ENCODE measurements at regions not wholly inside any gene's neighbourhood (a gene's known extent, or its start where the extent isn't known, plus 50 kb on each side); places are given as distances from the start of the nearest gene placed in this dataset.
"Not testable (repeated sequence)": the region's sequence is repeated elsewhere in the genome, so short reads cannot be mapped to it uniquely, and the experiment has no call there.

DNA sequence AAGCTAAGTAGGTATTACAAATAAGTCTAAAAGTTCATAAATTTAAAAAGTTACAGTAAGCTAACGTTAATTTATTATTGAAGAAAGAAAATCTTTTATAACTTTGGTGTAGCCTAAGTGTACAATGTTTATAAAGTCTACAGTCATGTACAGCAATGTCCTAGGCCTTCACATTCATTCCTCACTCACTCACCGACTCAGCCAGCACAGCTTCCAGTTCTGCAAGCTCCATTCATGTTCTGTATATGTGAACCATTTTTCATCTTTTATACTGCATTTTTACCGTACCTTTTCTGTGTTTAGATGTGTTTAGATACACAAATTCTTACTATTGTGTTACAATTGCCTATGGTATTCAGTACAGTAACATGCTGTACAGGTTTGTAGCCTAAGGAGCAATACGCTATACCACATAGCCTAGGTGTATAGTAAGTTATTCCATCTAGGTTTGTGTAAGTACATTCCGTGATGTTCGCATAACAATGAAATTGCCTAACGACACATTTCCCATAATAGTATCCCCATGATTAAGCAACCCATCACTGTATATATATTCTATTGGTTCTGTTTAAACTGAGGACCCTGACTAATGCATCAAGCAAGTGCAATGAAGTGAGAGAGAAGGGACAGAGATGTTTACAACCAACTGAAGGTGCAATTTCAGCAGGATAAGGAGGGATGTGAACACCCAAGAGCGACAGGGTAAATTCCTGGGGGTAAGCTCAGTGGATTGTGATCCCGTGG, 88.9 kb upstream of the TRIO start:
- DNase-seq, result no peak

DNA sequence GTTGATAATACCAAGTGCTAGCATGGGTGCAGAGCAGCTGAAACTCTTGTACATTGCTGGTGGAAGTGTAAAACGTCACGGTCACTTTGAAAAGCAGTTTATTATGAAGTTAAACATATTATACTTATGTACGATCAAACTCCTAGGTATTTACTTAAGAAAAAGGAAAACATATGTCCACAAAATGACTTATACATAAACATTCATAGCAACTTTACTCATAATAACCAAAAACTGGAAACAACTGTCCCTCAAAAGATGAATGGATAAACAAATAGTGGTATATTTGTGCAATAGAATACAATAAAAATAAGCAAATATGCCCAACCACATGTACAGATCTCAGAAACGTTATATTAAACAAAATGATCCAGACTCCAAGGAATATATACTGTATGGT, 92.3 kb upstream of the TRIO start:
- no peak for DNase-seq

DNA sequence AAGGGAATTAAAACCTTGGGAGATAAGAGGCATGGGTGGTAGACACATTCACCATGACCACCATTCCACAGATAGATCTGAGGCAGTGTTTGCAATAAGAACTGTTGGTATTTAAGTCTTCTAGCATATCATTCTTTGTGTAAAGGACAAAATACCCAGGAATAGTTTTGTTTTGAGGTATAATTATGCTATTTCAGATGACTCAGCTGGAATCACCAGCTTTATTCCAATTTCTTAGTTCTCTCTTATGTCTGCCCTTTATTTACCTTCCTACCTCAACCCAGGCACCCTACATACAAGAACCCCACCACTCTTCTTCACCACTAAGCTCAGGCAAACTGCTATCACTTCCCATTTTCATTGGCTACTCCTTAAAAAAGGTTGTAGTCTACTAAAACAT, 94.7 kb upstream of the TRIO start:
- no peak for DNase-seq

DNA sequence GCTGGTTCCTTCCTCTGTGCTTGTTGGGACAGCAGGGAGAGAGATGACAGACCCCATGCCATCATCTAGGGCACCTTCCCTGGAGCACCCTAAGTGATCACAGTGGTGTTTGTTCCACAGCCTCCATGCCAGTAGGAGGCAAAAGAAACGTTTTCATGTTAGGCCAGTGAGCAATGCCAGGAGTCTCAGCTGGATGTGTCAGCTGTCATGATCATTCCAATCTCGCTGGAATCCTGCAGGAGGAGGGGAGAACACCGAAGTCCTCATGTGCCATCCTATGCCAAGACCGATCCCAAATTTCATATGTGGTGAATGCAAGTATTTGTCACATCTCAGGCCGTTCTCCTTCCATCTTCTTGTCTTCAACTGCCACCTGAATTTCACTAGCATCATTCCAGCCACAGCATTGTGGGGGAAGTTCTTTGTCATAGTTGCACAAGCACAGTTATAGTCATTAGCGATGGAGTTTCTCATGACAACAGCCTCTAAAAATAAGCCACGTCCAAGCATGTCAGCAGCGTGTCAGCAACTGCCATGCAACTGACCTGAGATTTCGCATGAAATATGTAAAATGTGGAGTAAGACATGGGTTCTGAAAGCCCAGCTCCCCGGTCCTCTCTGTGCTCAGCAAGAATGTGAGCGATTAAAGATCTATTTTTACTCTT, 97.2 kb upstream of the DNAH5 start:
- DNase-seq, result no peak

DNA sequence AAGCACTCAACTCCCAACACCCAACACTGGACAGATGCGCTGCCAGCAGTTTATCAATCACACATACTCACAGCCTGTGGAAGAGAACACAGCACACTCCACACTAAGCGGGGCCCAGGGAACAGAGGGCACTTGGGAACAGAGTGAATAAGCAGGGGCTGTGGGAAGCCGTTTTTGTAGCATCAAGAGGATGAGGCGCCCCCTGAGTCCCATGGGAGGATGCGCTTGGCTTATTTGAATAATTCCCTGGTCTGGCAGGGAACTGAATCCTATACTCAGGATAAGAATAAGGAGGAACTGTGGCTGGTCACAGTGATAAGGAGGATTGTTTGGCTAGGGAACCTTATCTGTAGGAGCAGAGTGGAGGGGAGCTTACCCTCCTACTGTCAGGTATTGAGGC, 96.1 kb upstream of the DNAH5 start:
- DNase-seq, result no peak

DNA sequence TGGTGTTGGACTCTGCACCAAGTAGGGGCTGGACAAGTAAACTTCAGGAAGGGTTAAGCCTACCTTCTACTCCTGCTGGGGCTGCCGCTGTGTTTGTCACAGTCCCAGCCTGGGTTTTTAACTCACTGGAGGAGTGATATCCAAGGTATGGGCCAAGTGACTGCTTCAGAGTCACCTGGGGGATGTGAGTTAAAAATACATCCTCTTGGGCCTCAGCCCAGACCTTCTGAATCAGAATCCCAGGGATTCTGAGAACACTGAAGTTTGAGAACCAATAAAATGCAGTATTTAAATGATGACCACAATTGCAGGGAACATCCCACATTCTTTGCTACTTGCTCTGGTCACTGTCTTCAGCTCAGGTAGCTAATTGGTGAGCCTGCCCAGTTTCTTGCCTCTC, 95.1 kb upstream of the DNAH5 start:
- DNase-seq, result no peak

DNA sequence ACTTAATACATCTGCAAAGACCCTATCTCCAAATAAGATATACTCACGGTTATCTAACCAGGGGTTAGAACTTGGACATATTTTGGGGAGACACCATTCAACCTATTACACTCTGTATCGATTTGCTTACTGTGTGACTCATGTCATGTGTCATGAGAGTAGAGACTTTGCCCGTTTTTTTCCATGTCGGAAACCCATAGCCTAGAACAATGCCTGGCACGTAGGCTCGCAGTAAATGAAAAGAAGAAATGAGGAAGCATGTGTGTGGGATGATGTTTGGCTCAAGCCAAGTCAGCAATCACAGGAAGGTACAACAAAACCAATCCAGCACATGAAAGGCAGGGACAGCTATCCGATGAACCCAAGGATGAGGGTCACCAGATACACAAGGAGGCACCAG, 94.6 kb upstream of the DNAH5 start:
- DNase-seq, result no peak

DNA sequence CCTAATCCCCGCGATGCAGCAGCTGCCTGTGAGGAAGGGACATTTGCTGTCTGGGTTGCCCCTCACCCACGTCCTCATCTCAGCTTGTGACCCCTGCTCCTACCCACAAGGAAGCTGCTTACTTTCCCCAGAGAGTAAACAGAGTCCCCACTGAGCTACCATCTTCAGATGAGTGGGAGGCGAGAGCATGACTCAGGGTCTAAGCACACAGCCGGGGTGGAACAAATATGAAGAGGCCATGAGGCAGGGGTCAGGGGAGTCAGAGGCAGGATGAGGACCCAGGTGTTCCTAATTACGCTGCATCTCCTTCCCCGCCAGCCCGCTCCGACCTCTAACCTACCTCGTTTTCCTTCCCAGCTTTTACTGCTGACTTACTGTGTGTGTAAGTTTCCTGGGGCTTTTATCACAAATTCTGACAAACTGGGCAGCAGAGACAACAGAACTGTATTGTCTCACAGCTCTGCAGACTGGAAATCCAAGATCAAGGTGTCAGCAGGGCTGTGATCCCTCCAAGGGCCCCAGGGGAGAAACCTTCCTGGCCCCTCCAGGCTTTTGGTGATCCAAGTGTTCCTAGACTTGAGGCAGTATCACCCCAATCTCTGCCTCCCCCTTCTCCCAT, 94.0 kb upstream of the DNAH5 start:
- DNase-seq, result no peak

DNA sequence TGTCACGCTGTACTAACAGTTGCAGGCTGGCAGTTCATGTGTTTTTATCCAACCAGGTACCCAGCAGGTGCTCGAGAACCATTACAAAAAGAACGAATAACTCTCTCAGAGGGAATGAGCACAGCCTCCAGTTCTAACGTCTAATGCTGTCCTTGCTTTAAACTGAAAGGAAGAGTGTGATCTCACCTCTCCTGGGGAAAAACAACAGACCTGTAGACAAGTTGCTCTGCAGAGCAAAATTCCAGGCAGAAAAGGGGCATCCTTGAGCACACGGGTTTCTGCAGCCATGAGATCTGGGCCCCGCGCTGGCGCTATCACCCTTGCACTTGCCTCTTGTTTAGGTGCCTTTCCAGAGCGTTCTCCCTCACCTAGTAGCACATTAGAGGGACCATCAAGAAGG, 92.5 kb upstream of the DNAH5 start:
- DNase-seq, result no peak

DNA sequence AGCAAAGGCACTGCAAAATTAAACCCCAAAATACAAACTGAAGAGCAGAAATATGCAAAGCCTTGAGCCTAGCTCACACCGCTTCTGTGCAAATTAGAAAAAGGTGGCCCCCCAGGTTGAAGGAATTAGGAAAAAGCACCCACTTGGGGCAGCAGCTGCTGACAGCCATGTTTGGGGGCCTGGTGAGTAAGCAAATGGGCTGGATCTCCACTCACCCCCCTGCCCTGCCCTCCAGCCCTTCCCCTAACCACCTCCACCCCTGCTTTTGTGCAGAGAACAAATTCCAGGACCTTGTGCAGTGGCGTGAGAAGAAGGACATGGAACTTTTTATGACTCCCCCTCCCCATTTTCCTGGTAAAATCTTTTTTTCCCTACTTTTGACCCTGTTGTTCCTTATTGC, 92.0 kb upstream of the DNAH5 start:
- DNase-seq, result no peak

DNA sequence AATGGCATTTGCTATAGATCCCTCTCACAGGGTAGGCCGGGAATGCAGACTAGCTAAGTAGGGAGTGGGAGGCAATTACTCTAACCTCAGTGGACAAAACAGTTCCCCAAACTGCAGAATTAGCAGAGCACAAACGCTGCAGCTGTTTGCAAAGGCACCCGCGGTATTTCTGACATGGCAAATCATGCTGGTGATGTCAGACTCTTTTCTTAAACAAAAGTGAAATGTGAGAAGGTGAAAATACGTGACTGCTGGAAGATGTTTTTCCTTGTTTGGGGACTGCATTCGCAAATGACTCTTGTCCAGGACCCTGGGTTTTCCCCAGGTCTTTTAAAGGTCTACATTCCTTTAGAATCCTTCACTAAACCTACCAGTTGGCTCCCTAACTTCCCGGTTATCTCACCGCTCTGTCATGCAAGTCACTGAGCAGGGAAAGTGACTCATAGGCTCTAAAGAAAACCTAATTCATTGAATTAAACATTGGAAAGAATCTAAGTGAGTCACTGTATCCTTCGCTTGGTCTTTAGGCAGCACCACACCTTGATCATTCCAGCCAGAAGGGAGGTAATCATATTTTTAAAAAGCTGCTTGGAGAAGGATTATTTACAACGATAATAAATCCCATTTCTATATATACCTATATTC, 91.5 kb upstream of the DNAH5 start:
- DNase-seq, result peak; percentile 49

DNA sequence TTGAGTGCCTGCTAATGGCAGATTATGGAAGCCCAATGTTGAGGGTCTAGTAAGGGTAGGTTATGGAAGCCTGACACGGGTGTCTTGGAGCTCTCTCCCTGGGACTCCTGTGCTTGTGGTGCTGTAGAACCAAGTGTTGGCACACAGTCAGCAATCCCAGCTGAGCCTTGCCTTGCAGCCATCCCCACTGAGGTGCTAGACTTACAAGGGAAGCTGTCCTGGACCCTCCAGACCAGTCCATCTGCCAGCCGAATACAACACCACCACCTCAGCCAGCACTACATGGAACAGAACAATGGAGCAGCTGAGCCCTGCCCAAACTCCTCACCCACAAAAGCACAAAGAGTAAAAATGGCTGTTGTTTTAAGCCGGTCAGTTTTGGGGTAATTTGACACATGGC, 90.5 kb upstream of the DNAH5 start:
- DNase-seq, result no peak

DNA sequence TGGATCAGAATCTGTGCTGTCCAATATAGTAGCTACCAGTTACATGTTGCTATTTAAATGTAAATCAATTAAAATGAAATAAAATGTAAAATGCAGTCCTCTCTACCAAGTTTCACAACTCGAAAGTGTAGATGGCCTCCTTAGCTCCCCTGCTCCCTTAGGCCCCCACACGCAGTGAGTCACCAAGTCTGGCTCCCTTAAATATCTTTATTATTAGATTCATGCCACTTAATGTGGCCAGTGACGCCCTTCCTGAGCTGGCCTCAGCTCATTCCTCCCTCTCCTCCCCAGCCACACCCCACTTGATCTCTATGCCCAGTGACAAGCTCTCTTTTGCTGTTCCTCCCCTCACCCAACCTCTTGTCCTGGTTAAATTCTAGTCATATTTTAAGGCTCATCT, 88.4 kb upstream of the DNAH5 start:
- DNase-seq, result no peak

DNA sequence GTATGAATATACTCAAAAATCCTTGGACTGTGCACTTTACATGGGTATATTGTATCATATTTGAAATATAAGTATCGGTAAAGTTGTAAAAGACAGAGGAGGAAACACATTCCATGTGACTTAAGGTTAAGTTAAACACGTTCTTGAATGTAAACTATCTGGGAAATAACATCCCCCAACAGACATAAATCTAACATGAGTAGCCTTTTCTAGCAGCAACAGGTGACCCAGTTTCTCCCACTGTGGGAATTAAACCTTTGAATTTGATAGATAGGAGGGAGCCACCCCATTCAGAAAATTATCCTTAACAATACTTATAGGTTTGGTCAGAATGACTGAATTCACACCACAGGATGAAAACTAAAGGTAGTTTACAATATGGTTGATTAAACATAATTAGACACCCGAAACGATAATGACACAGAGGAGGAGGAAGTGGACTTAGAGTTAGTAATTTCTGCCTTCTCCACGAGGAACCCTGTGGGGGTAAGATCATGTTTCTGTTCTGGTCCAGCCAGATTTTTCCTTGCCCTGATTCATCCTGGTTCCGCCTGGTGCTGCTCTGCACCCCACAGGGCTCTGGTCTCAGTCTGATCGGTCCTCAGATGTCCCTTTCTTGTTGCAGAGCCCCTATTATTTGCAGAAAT, 84.6 kb upstream of the DNAH5 start:
- DNase-seq, result no peak

DNA sequence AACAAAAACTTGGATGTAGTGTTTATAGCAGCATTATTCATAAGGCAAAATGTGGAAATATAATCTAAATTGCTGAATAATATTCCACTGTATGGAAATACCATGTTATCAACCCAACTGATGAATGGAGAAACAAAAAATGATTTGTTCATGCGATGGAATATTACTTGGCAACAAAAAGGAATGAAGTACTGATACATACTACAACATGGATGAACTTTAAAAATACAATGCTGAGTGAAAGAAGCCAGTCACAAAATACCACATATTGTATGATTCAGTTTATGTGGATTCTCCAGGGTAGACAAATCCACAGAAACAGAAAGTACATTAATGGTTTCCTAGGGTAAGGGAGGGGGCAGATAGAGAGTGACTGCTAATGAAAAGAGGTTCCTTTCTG, 83.7 kb upstream of the DNAH5 start:
- no peak for DNase-seq

DNA sequence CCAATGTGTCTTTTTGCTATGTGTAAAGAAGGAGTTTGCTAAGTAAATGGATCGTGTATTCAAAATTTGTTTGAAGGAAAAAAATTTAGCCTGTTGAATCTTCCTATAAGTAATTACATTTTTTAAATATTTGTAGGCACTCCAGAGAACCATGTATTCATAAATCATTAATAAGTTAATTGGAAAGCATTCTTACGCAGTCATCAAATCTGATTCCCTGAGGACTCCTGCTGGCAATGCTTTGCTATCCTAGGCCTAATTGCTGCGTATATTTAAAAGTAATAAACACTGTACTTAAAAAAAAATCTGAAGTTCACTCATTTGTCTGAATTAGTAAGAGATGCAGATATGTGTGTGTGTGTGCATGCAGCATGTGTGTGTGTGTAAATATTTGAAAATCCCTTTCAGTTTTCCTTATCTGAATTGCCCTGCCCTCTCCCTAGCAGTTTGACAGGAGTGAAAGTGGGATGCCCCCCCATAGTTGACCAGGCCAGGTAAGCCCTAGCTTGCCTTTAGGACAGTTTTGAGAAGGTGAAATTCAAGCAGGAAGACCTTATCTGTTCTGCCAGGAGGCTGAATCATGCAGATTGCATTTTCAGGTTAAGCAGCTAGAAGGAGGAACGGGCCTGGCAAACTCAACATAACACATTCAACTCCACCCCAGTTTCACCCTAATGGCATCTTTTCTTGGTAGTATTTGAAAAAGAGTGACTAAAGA, 81.2 kb upstream of the DNAH5 start:
- no peak for DNase-seq

DNA sequence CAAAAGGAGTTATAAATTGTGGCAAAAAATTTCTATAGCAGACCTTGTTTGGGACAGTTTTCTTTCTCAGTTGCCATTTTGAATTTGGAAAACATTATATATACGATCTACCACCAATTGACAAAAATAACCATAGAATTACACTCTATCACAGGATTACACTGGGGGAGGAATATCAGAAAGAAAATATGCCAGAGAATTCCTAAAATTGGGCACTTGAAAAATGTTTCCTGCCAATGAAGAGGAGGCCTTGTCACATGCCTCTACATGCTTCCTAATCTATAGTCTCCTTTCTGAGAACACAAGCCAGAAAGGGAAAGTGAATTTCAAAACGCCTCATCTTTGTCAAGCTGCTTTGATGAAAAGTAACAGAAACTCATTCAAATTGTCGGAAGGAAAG, 78.5 kb upstream of the DNAH5 start:
- no peak for DNase-seq

DNA sequence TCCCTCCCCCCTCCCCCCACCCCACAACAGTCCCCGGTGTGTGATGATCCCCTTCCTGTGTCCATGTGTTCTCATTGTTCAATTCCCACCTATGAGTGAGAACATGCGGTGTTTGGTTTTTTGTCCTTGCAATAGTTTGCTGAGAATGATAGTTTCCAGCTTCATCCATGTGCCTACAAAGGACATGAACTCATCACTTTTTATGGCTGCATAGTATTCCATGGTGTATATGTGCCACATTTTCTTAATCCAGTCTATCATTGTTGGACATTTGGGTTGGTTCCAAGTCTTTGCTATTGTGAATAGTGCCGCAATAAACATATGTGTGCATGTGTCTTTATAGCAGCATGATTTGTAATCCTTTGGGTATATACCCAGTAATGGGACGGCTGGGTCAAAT, 76.5 kb upstream of the DNAH5 start:
- not testable (repeated sequence) for DNase-seq

DNA sequence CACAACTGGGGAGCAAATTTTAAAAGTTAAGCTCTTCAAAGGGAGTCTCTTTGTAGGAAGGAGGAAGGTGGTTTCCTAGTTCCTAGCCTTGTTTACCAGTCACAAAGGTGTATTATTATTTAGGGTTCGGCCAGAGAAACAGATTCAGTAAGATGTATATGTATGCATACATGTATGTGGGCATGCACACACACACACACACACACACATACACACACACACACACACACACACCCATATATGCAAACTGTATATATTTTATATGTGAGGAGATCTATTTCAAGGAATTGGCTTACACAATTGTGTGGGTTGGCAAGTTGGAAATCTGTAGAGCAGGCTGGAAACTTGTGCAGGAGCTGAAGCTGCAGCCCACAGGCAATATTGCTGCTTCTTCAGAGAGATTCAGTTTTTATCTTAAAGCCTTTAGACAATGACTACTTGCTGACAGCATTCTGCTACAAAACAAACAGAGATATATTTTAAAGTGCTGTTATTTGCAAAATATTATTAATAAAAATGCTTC, 75.3 kb upstream of the DNAH5 start:
- no peak for DNase-seq

DNA sequence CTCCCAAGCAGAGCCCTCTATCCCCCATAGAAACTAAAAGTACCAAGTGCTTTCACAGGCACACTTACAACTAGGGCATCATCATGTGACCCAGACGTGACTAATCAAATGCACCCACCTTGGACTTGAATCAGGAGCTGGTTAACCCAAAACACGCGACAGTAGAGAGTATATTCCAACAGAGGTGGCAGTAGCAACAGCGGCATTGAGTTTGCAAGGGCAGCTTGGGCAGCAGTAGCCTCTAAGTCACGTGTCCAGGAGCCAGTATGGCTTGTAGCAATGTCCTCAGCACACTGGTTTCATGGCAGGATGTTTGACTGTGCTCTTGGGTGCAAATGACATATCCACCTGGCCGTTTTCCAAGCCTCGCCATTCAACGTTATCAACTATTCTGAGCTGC, 73.4 kb upstream of the DNAH5 start:
- no peak for DNase-seq

DNA sequence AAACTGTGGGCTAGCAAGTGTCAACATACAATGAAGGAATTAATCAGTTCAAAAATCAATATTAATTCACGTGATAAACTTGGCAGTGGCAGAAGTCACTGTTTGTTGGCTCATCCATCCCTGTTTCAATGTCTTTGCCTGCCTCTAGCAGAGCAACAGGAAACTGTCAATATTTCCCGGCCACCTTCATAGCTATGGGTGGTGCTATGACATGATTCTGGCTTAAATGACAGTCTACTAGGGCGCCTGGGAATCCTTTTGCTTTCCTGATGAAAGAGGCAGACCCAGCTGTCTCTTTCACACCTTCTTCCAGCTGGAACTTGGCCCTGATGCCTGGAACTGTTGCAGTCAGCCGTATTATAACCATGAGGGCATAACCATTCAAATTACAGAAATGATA, 72.1 kb upstream of the DNAH5 start:
- no peak for DNase-seq
